Caco-2 (cell line): ENCODE measurements at regions not wholly inside any gene's neighbourhood (a gene's known extent, or its start where the extent isn't known, plus 50 kb on each side); places are given as distances from the start of the nearest gene placed in this dataset.

ENCODE experiments used
- BruUV-seq: library from RNA; stranded (reverse); fragments of 400-500 nt; replicated peaks from 2 replicates; lab custom pipeline; 2021; lab: Mats Ljungman, UMichigan
- CTCF ChIA-PET: fragments of 300-600 bp; sonication (Branson Sonifier 250); formaldehyde crosslinking; loops from one replicate; lab custom pipeline; 2022; ENCODE audit warnings: antibody characterized with exemption; lab: Charles Lee
- POLR2A ChIA-PET: fragments of 300-600 bp; sonication (Branson Sonifier 250); formaldehyde crosslinking; loops from one replicate; lab custom pipeline; 2022; ENCODE audit warnings: antibody characterized with exemption; lab: Charles Lee
- DNase-seq, 2 experiments: peaks; one replicate each; pipeline versions ENCODE4 v3.0.0 to v3.0.0-alpha.2; 2020 to 2022
- H3K27me3 ChIP-seq: replicated peaks from 2 replicates; pipeline ENCODE4 v1.6.0; 2011; ENCODE audit warnings: low read length; ENCODE audit not compliant: control insufficient read depth, insufficient read depth
- H3K36me3 ChIP-seq: 2 replicates; pipeline ENCODE4 v1.5.1; 2011; ENCODE audit warnings: low read length; ENCODE audit not compliant: control insufficient read depth, insufficient read depth
- H3K4me1 ChIP-seq: fragments of 250-450 bp; sonication (Bioruptor Pico); 2 replicates; pipeline ENCODE4 v1.5.1; 2020; ENCODE audit warnings: mild to moderate bottlenecking
- H3K4me3 ChIP-seq: 2 replicates; pipeline ENCODE4 v1.5.1; 2011; ENCODE audit warnings: low read depth, mild to moderate bottlenecking, control low read depth, low read length
- H3K9me3 ChIP-seq: fragments of 250-450 bp; sonication (Bioruptor Pico); 2 replicates; pipeline ENCODE4 v1.5.1; 2020; ENCODE audit warnings: mild to moderate bottlenecking, moderate library complexity
- H3K27ac Mint-ChIP-seq: one replicate; pipeline ENCODE4 v1.8.0; 2022; ENCODE audit warnings: mixed read lengths; ENCODE audit not compliant: unreplicated experiment
- H3K27me3 Mint-ChIP-seq: one replicate; pipeline ENCODE4 v1.8.0; 2022; ENCODE audit warnings: mixed read lengths; ENCODE audit not compliant: insufficient read depth, unreplicated experiment
- H3K36me3 Mint-ChIP-seq: one replicate; pipeline ENCODE4 v1.8.0; 2022; ENCODE audit warnings: mild to moderate bottlenecking, mixed read lengths; ENCODE audit not compliant: insufficient read depth, unreplicated experiment
- H3K4me1 Mint-ChIP-seq: one replicate; pipeline ENCODE4 v1.8.0; 2022; ENCODE audit warnings: low read depth, mixed read lengths; ENCODE audit not compliant: unreplicated experiment
- H3K4me3 Mint-ChIP-seq: one replicate; pipeline ENCODE4 v1.8.0; 2022; ENCODE audit warnings: mild to moderate bottlenecking, moderate library complexity, mixed read lengths; ENCODE audit not compliant: unreplicated experiment
- H3K9me3 Mint-ChIP-seq: one replicate; pipeline ENCODE4 v1.8.0; 2022; ENCODE audit warnings: mixed read lengths; ENCODE audit not compliant: unreplicated experiment
- intact Hi-C: fragments of 100-400 bp; cut with micrococcal nuclease; formaldehyde crosslinking; loops from one replicate; pipeline ENCODE4 v1.10.0; 2022; ENCODE audit not compliant: unreplicated experiment
- TF ChIP-seq, protein P1 (sequence below), 2 experiments: fragments of 200-600 bp in 1 of 2; IDR thresholded peaks; 1 replicate in 1 of 2; 2 replicates in 1 of 2; pipeline versions ENCODE4 v1.5.1 to v1.8.0; 2011 to 2022; ENCODE audit warnings: antibody characterized with exemption in 1 of 2, control low read depth in 1 of 2, inconsistent platforms in 1 of 2, low read depth in 1 of 2, low read length in 1 of 2, mild to moderate bottlenecking in 1 of 2, moderate library complexity in 1 of 2; ENCODE audit not compliant: insufficient read depth in 1 of 2, severe bottlenecking in 1 of 2, unreplicated experiment in 1 of 2

GRCh38 chr13:24038841-24039330 lies 121.6 kb upstream of the SPATA13 start:
- ChIA-PET POLR2A (no interaction called here), CTCF (no interaction called here)
- intact Hi-C loops, result no loop called here
- Histone ChIP-seq H3K27me3 (no peaks in the 10 kb centered on the region), H3K36me3 (peaks cover 2% of the 10 kb centered on the region; the same call in 1 of the 2 replicates), H3K4me3 (no peak overlapping the region), H3K4me1 (peaks cover 17% of the 10 kb centered on the region), H3K9me3 (no peaks in the 10 kb centered on the region)
- H3K9me3 Mint-ChIP-seq, result no peaks in the 10 kb centered on the region
- H3K36me3 Mint-ChIP-seq, result peaks cover 6% of the 10 kb centered on the region
- peaks cover 14% of the 10 kb centered on the region for H3K4me1 Mint-ChIP-seq
- H3K27me3 Mint-ChIP-seq, result no peaks in the 10 kb centered on the region
- no peak for DNase-seq
- H3K4me3 Mint-ChIP-seq, result no peak overlapping the region
- TF ChIP-seq, protein P1, sequence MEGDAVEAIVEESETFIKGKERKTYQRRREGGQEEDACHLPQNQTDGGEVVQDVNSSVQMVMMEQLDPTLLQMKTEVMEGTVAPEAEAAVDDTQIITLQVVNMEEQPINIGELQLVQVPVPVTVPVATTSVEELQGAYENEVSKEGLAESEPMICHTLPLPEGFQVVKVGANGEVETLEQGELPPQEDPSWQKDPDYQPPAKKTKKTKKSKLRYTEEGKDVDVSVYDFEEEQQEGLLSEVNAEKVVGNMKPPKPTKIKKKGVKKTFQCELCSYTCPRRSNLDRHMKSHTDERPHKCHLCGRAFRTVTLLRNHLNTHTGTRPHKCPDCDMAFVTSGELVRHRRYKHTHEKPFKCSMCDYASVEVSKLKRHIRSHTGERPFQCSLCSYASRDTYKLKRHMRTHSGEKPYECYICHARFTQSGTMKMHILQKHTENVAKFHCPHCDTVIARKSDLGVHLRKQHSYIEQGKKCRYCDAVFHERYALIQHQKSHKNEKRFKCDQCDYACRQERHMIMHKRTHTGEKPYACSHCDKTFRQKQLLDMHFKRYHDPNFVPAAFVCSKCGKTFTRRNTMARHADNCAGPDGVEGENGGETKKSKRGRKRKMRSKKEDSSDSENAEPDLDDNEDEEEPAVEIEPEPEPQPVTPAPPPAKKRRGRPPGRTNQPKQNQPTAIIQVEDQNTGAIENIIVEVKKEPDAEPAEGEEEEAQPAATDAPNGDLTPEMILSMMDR (IDR thresholded peaks at IDR 0.05; ENCODE audit: insufficient read depth in 1 of 2, low read depth in 1 of 2, low read length in 1 of 2, severe bottlenecking in 1 of 2, unreplicated experiment in 1 of 2), result no peak
- no TSS peak for BruUV-seq
- no peak overlapping the region for H3K27ac Mint-ChIP-seq

GRCh38 chr13:24039621-24040475 lies 120.7 kb upstream of the SPATA13 start:
- Mint-ChIP-seq H3K4me3 (no peak overlapping the region), H3K9me3 (no peaks in the 10 kb centered on the region), H3K4me1 (peaks cover 14% of the 10 kb centered on the region), H3K36me3 (peaks cover 6% of the 10 kb centered on the region), H3K27ac (no peak overlapping the region), H3K27me3 (no peaks in the 10 kb centered on the region)
- DNase-seq, result no peak
- TF ChIP-seq, protein P1 (IDR thresholded peaks at IDR 0.05; ENCODE audit: insufficient read depth in 1 of 2, low read depth in 1 of 2, low read length in 1 of 2, severe bottlenecking in 1 of 2, unreplicated experiment in 1 of 2), result no peak
- CTCF ChIA-PET, result no interaction called here
- no peaks in the 10 kb centered on the region for H3K27me3 ChIP-seq
- POLR2A ChIA-PET, result no interaction called here
- peaks cover 17% of the 10 kb centered on the region for H3K4me1 ChIP-seq
- no peaks in the 10 kb centered on the region for H3K9me3 ChIP-seq
- intact Hi-C loops, result no loop called here
- BruUV-seq, result no TSS peak
- H3K36me3 ChIP-seq, result peaks cover 2% of the 10 kb centered on the region; the same call in 1 of the 2 replicates
- H3K4me3 ChIP-seq, result no peak overlapping the region

GRCh38 chr13:24040835-24041234 lies 119.7 kb upstream of the SPATA13 start:
- peaks cover under 1% of the 10 kb centered on the region for H3K9me3 Mint-ChIP-seq
- Histone ChIP-seq H3K27me3 (no peaks in the 10 kb centered on the region), H3K4me1 (peaks cover 17% of the 10 kb centered on the region), H3K4me3 (no peak overlapping the region), H3K9me3 (no peaks in the 10 kb centered on the region), H3K36me3 (peaks cover 2% of the 10 kb centered on the region; the same call in 1 of the 2 replicates)
- TF ChIP-seq, protein P1 (IDR thresholded peaks at IDR 0.05; ENCODE audit: insufficient read depth in 1 of 2, low read depth in 1 of 2, low read length in 1 of 2, severe bottlenecking in 1 of 2, unreplicated experiment in 1 of 2), result no peak
- H3K4me3 Mint-ChIP-seq, result no peak overlapping the region
- H3K27ac Mint-ChIP-seq, result no peak overlapping the region
- intact Hi-C loops, result no loop called here
- CTCF ChIA-PET, result interaction anchor here (2.8 kb wide), 1 partner anchor 80 kb away, joined by 10 read pairs; no protein-coding TSS in a partner anchor
- peaks cover 6% of the 10 kb centered on the region for H3K36me3 Mint-ChIP-seq
- no peak for DNase-seq
- H3K27me3 Mint-ChIP-seq, result no peaks in the 10 kb centered on the region
- POLR2A ChIA-PET, result no interaction called here
- no TSS peak for BruUV-seq
- peaks cover 14% of the 10 kb centered on the region for H3K4me1 Mint-ChIP-seq
